A673 (cell line): ENCODE measurements at regions not wholly inside any gene's neighbourhood (a gene's known extent, or its start where the extent isn't known, plus 50 kb on each side); places are given as distances from the start of the nearest gene placed in this dataset.

ENCODE experiments used
- CTCF ChIP-seq: fragments of 300-800, 200-600 bp; sonication (generic); conservative IDR thresholded peaks from 2 replicates; pipeline ENCODE4 v1.5.1; 2017; ENCODE audit warnings: low read depth, mild to moderate bottlenecking, antibody characterized with exemption, low read length, moderate library complexity, mixed read lengths
- EZH2 ChIP-seq: fragments of 200-600 bp; sonication (generic); IDR thresholded peaks from 2 replicates; pipeline ENCODE4 v1.6.1; 2017; ENCODE audit warnings: borderline replicate concordance, low read depth, mild to moderate bottlenecking, mixed read lengths, antibody characterized with exemption, low read length; ENCODE audit not compliant: poor library complexity, severe bottlenecking

- TF ChIP-seq CTCF, result no peak
- no peak for TF ChIP-seq EZH2
These were observed 197.6 kb downstream of the BCL11A start for GRCh38 chr2:60355849-60356261.
